Chondrocyte (in vitro differentiated cells): ENCODE measurements at regions not wholly inside any gene's neighbourhood (a gene's known extent, or its start where the extent isn't known, plus 50 kb on each side); places are given as distances from the start of the nearest gene placed in this dataset.

Source experiments
- DNase-seq: peaks from one replicate; pipeline ENCODE4 v3.0.0; 2021; ENCODE audit warnings: mixed read lengths, low spot score
- H3K27ac Mint-ChIP-seq: one replicate; pipeline ENCODE4 v1.8.0; 2021; ENCODE audit warnings: mild to moderate bottlenecking, moderate library complexity, mixed read lengths; ENCODE audit not compliant: unreplicated experiment
- H3K27me3 Mint-ChIP-seq: 2 replicates; pipeline ENCODE4 v1.8.0; 2021; ENCODE audit warnings: low read depth, mixed read lengths
- H3K36me3 Mint-ChIP-seq: 2 replicates; pipeline ENCODE4 v1.8.0; 2021; ENCODE audit warnings: low read depth, mixed read lengths
- H3K4me1 Mint-ChIP-seq: 2 replicates; pipeline ENCODE4 v1.8.0; 2021; ENCODE audit warnings: low read depth, mild to moderate bottlenecking, mixed read lengths
- H3K4me3 Mint-ChIP-seq: one replicate; pipeline ENCODE4 v1.8.0; 2021; ENCODE audit warnings: mild to moderate bottlenecking, moderate library complexity, mixed read lengths; ENCODE audit not compliant: unreplicated experiment
- H3K9me3 Mint-ChIP-seq: 2 replicates; pipeline ENCODE4 v1.8.0; 2021; ENCODE audit warnings: low read depth, mixed read lengths
- CTCF ChIP-seq: fragments of 200-600 bp; sonication (generic); IDR thresholded peaks from 2 replicates; pipeline ENCODE4 v1.5.0; 2021; ENCODE audit warnings: antibody characterized with exemption, mild to moderate bottlenecking, moderate library complexity

- H3K4me3 Mint-ChIP-seq: no peak overlapping the region
- TF ChIP-seq CTCF: no peak
- no peaks in the 10 kb centered on the region for H3K36me3 Mint-ChIP-seq
- H3K27me3 Mint-ChIP-seq: no peaks in the 10 kb centered on the region
- DNase-seq: no peak
- no peak overlapping the region for H3K27ac Mint-ChIP-seq
- H3K4me1 Mint-ChIP-seq: no peaks in the 10 kb centered on the region
- H3K9me3 Mint-ChIP-seq: peaks cover 5% of the 10 kb centered on the region
These were observed 1502.0 kb downstream of the SI start for GRCh38 chr3:163576314-163576713.

GRCh38 chr3:163573324-163573723, 1505.0 kb downstream of the SI start:
- TF ChIP-seq CTCF: no peak
- Mint-ChIP-seq H3K36me3 (no peaks in the 10 kb centered on the region), H3K27ac (no peak overlapping the region), H3K4me1 (no peaks in the 10 kb centered on the region), H3K9me3 (peaks cover 10% of the 10 kb centered on the region), H3K27me3 (no peaks in the 10 kb centered on the region), H3K4me3 (no peak overlapping the region)
- no peak for DNase-seq

- Mint-ChIP-seq H3K4me3 (no peak overlapping the region), H3K27ac (no peak overlapping the region), H3K9me3 (peaks cover 10% of the 10 kb centered on the region), H3K36me3 (no peaks in the 10 kb centered on the region), H3K4me1 (no peaks in the 10 kb centered on the region), H3K27me3 (no peaks in the 10 kb centered on the region)
- no peak for TF ChIP-seq CTCF
- DNase-seq: no peak
These were observed 1505.4 kb downstream of the SI start for GRCh38 chr3:163572856-163573255.

GRCh38 chr3:163563485-163563884, 1514.8 kb downstream of the SI start:
- TF ChIP-seq CTCF: no peak
- H3K9me3 Mint-ChIP-seq: peaks cover 6% of the 10 kb centered on the region
- no peak for DNase-seq
- no peaks in the 10 kb centered on the region for H3K4me1 Mint-ChIP-seq
- peaks cover 2% of the 10 kb centered on the region for H3K27me3 Mint-ChIP-seq
- no peak overlapping the region for H3K27ac Mint-ChIP-seq
- peaks cover 1% of the 10 kb centered on the region for H3K36me3 Mint-ChIP-seq
- no peak overlapping the region for H3K4me3 Mint-ChIP-seq

- Mint-ChIP-seq H3K27me3 (peaks cover 2% of the 10 kb centered on the region), H3K4me1 (no peaks in the 10 kb centered on the region), H3K36me3 (peaks cover 1% of the 10 kb centered on the region), H3K9me3 (peaks cover 6% of the 10 kb centered on the region), H3K27ac (no peak overlapping the region), H3K4me3 (no peak overlapping the region)
- no peak for TF ChIP-seq CTCF
- no peak for DNase-seq
These were observed 1515.7 kb downstream of the SI start for GRCh38 chr3:163562625-163563024.
